A673 (cell line): ENCODE measurements at regions not wholly inside any gene's neighbourhood (a gene's known extent, or its start where the extent isn't known, plus 50 kb on each side); places are given as distances from the start of the nearest gene placed in this dataset.
A peak's percentile ranks its signal among the peaks of the same experiment; 100 is the strongest.
"Not testable (repeated sequence)": the region's sequence is repeated elsewhere in the genome, so short reads cannot be mapped to it uniquely, and the experiment has no call there.

Source experiments
- BruUV-seq: library from RNA; stranded (reverse); fragments of 400-500 nt; replicated peaks from 2 replicates; lab custom pipeline; 2021; lab: Mats Ljungman, UMichigan
- CTCF ChIA-PET: fragments of 300-600 bp; sonication (Branson Sonifier 250); formaldehyde crosslinking; loops from one replicate; lab custom pipeline; 2022; ENCODE audit warnings: antibody characterized with exemption; lab: Charles Lee
- POLR2A ChIA-PET: fragments of 300-600 bp; sonication (Branson Sonifier 250); formaldehyde crosslinking; loops from one replicate; lab custom pipeline; 2022; ENCODE audit warnings: antibody characterized with exemption; ENCODE audit not compliant: low non-redundant PET; lab: Charles Lee
- DNase-seq: peaks from one replicate; pipeline ENCODE4 v3.0.0-alpha.2; 2015; ENCODE audit warnings: low spot score
- H3K27ac ChIP-seq: fragments of 200-600 bp; sonication (generic); 2 replicates; pipeline ENCODE4 v1.5.1; 2016; ENCODE audit warnings: mixed run types, low read depth, mild to moderate bottlenecking, mixed read lengths, antibody characterized with exemption, low read length; ENCODE audit not compliant: poor library complexity, severe bottlenecking
- H3K27me3 ChIP-seq: fragments of 200-600 bp; sonication (generic); replicated peaks from 2 replicates; pipeline ENCODE4 v1.6.1; 2017; ENCODE audit warnings: mixed run types, low read depth, mild to moderate bottlenecking, mixed read lengths, antibody characterized with exemption, low read length; ENCODE audit not compliant: insufficient read depth, poor library complexity
- H3K36me3 ChIP-seq: fragments of 200-600 bp; sonication (generic); 2 replicates; pipeline ENCODE4 v1.6.1; 2016; ENCODE audit warnings: mixed run types, mild to moderate bottlenecking, mixed read lengths, antibody characterized with exemption, low read length; ENCODE audit not compliant: insufficient read depth, poor library complexity, severe bottlenecking
- H3K4me1 ChIP-seq: fragments of 200-600 bp; sonication (generic); 2 replicates; pipeline ENCODE4 v1.6.1; 2017; ENCODE audit warnings: mixed run types, mild to moderate bottlenecking, mixed read lengths, antibody characterized with exemption, low read length; ENCODE audit not compliant: insufficient read depth, poor library complexity, severe bottlenecking
- H3K4me3 ChIP-seq: fragments of 200-600 bp; sonication (generic); 2 replicates; pipeline ENCODE4 v1.5.1; 2016; ENCODE audit warnings: low read depth, mixed run types, mild to moderate bottlenecking, mixed read lengths, low read length; ENCODE audit not compliant: poor library complexity, severe bottlenecking
- H3K9me3 ChIP-seq: fragments of 200-600 bp; sonication (generic); 2 replicates; pipeline ENCODE4 v1.6.1; 2016; ENCODE audit warnings: mixed run types, low read depth, mild to moderate bottlenecking, mixed read lengths, antibody characterized with exemption, low read length; ENCODE audit not compliant: poor library complexity, severe bottlenecking
- CTCF ChIP-seq: fragments of 300-800, 200-600 bp; sonication (generic); conservative IDR thresholded peaks from 2 replicates; pipeline ENCODE4 v1.5.1; 2017; ENCODE audit warnings: low read depth, mild to moderate bottlenecking, antibody characterized with exemption, low read length, moderate library complexity, mixed read lengths
- EZH2 ChIP-seq: fragments of 200-600 bp; sonication (generic); IDR thresholded peaks from 2 replicates; pipeline ENCODE4 v1.6.1; 2017; ENCODE audit warnings: borderline replicate concordance, low read depth, mild to moderate bottlenecking, mixed read lengths, antibody characterized with exemption, low read length; ENCODE audit not compliant: poor library complexity, severe bottlenecking
- intact Hi-C: fragments of 100-400 bp; cut with micrococcal nuclease; formaldehyde crosslinking; loops from one replicate; pipeline ENCODE4 v1.10.0; 2022; ENCODE audit not compliant: unreplicated experiment

GRCh38 chr12:30296486-30296885 is 399.2 kb downstream of the IPO8 start:
- POLR2A ChIA-PET: no interaction called here
- H3K9me3 ChIP-seq: no peaks in the 10 kb centered on the region
- no peak for DNase-seq
- BruUV-seq: no TSS peak
- CTCF ChIA-PET: no interaction called here
- TF ChIP-seq CTCF (no peak), EZH2 (no peak)
- intact Hi-C loops: no loop called here
- H3K27ac ChIP-seq: no peak overlapping the region
- no peaks in the 10 kb centered on the region for H3K36me3 ChIP-seq
- H3K4me1 ChIP-seq: no peaks in the 10 kb centered on the region
- no peaks in the 10 kb centered on the region for H3K27me3 ChIP-seq
- H3K4me3 ChIP-seq: no peak overlapping the region

- Histone ChIP-seq H3K36me3 (no peaks in the 10 kb centered on the region), H3K27me3 (peaks cover 8% of the 10 kb centered on the region), H3K4me1 (no peaks in the 10 kb centered on the region), H3K9me3 (no peaks in the 10 kb centered on the region), H3K27ac (no peak overlapping the region), H3K4me3 (no peak overlapping the region)
- DNase-seq: peak; percentile 59
- POLR2A ChIA-PET: no interaction called here
- intact Hi-C loops: loop anchor here (5.0 to 10.0 kb wide), 4 partner anchors 502 to 769 kb away; partner anchors contain the start of gene TMTC1
- no peak for TF ChIP-seq EZH2
- TF ChIP-seq CTCF: peak; percentile 71
- CTCF ChIA-PET: no interaction called here
- BruUV-seq: no TSS peak
These were observed 409.2 kb downstream of the IPO8 start for GRCh38 chr12:30286345-30286926.

- TF ChIP-seq CTCF: no peak
- TF ChIP-seq EZH2: no peak
- DNase-seq: no peak
- ChIA-PET CTCF (no interaction called here), POLR2A (no interaction called here)
- Histone ChIP-seq H3K4me3 (no peak overlapping the region), H3K4me1 (no peaks in the 10 kb centered on the region), H3K36me3 (no peaks in the 10 kb centered on the region), H3K9me3 (no peaks in the 10 kb centered on the region), H3K27me3 (peaks cover 11% of the 10 kb centered on the region), H3K27ac (no peak overlapping the region)
- intact Hi-C loops: no loop called here
- no TSS peak for BruUV-seq
These were observed 417.3 kb downstream of the IPO8 start for GRCh38 chr12:30278401-30278800.

GRCh38 chr12:30272515-30272914 is 423.2 kb downstream of the IPO8 start:
- POLR2A ChIA-PET, DNase-seq, CTCF ChIA-PET, H3K27me3 ChIP-seq, H3K36me3 ChIP-seq, H3K4me3 ChIP-seq, H3K27ac ChIP-seq, intact Hi-C loops, BruUV-seq, H3K4me1 ChIP-seq: not testable (repeated sequence)
- peaks cover 10% of the 10 kb centered on the region for H3K9me3 ChIP-seq
